Spleen (tissue), 11 donors: ENCODE measurements at regions not wholly inside any gene's neighbourhood (a gene's known extent, or its start where the extent isn't known, plus 50 kb on each side); places are given as distances from the start of the nearest gene placed in this dataset.

Experiments
- DNase-seq: peaks from one replicate; pipeline ENCODE4 v3.0.0-alpha.2; 2020
- H3K27ac ChIP-seq, 8 donors: fragments of 200-600 bp; sonication (generic) in 7 of 8; 1 replicate in 4 of 8; 2 replicates in 4 of 8; pipeline versions ENCODE4 v1.5.0 to v1.8.0; 2016 to 2021; ENCODE audit warnings: inconsistent platforms in 4 of 8, mild to moderate bottlenecking in 4 of 8, moderate library complexity in 1 of 8
- H3K27me3 ChIP-seq, 7 donors: fragments of 200-600 bp; sonication (generic) in 6 of 7; replicated peaks in 1 of 7; 1 replicate in 4 of 7; 2 replicates in 3 of 7; pipeline versions ENCODE4 v1.5.0 to v1.8.0; 2016 to 2021; ENCODE audit warnings: inconsistent platforms in 3 of 7, mild to moderate bottlenecking in 1 of 7
- H3K36me3 ChIP-seq, 6 donors: fragments of 200-600 bp; sonication (generic) in 5 of 6; 1 replicate in 4 of 6; 2 replicates in 2 of 6; pipeline versions ENCODE4 v1.5.0 to v1.8.0; 2016 to 2021; ENCODE audit warnings: inconsistent platforms in 2 of 6
- H3K4me1 ChIP-seq, 6 donors: fragments of 200-600 bp; sonication (generic) in 5 of 6; 1 replicate in 3 of 6; 2 replicates in 3 of 6; pipeline versions ENCODE4 v1.5.0 to v1.8.0; 2016 to 2021; ENCODE audit warnings: inconsistent platforms in 3 of 6
- H3K4me3 ChIP-seq, 8 donors: fragments of 200-600 bp; sonication (generic) in 7 of 8; 1 replicate in 4 of 8; 2 replicates in 4 of 8; pipeline versions ENCODE4 v1.5.0 to v1.8.0; 2016 to 2021; ENCODE audit warnings: inconsistent platforms in 4 of 8, mild to moderate bottlenecking in 4 of 8, moderate library complexity in 2 of 8
- H3K9me3 ChIP-seq, 8 donors: fragments of 200-600 bp; sonication (generic) in 7 of 8; 1 replicate in 4 of 8; 2 replicates in 4 of 8; pipeline versions ENCODE4 v1.5.0 to v1.8.0; 2016 to 2021; ENCODE audit warnings: inconsistent platforms in 4 of 8
- CTCF ChIP-seq, 11 experiments: fragments of 200-600 bp in 7 of 11; fragments of 450-650 bp in 4 of 11; sonication (generic) in 4 of 11; IDR thresholded peaks in 8 of 11; conservative IDR thresholded peaks in 3 of 11; 1 replicate in 7 of 11; 2 replicates in 4 of 11; pipeline versions ENCODE4 v1.4.0 to v1.8.0; 2016 to 2021; ENCODE audit warnings: antibody characterized with exemption in 11 of 11, inconsistent platforms in 4 of 11, mild to moderate bottlenecking in 1 of 11
- POLR2A ChIP-seq, 3 donors: fragments of 450-650 bp; IDR thresholded peaks; one replicate each; pipeline ENCODE4 v1.5.1; 2017; ENCODE audit warnings: antibody characterized with exemption in 3 of 3, mild to moderate bottlenecking in 1 of 3
- POLR2AphosphoS5 ChIP-seq, 3 donors: sonication (generic); formaldehyde crosslinking; IDR thresholded peaks; one replicate each; pipeline ENCODE4 v1.5.1; 2017; ENCODE audit warnings: antibody characterized with exemption in 3 of 3
- WGBS, 5 donors: extraction: QIAGEN DNeasy Blood & Tissue Kit in 3 of 5; methylation state at CpG; one replicate each; pipeline versions ENCODE4 v1.1.5 to v1.1.7; 2013 to 2018; 5-methylcytosine and 5-hydroxymethylcytosine counted together
- intact Hi-C: fragments of 100-400 bp; cut with DNase I; formaldehyde crosslinking; loops from one replicate; pipeline ENCODE4 v1.15.0; 2023; ENCODE audit warnings: low total_unique reads
- donor health status: healthy with polysubstance abuse.
- donor health status: DM: no; HTN: no; CAD: no; lungs with moderate emphysema.
- donor health status: DM: no; HTN: no; CAD: no.
- donor health status: Bipolar disorder and iron deficiency.
- donor health status: healthy.
- donor health status: DM: no; HTN: no; CAD: no.
- donor health status: DM: yes; HTN: yes; CAD: no.

GRCh38 chr6:165871571-165871970, 208.5 kb upstream of the PDE10A start:
- WGBS, 5 donors: 71 to 92% (median 81%) methylated on average over 3 of the region's 3 CpGs
- peaks cover 0 to 39% (median 26%) of the 10 kb centered on the region in 8 donors for H3K9me3 ChIP-seq
- TF ChIP-seq POLR2AphosphoS5 (IDR thresholded peaks at IDR 0.05): no peak
- no peak for TF ChIP-seq POLR2A (IDR thresholded peaks at IDR 0.05)
- no peak for TF ChIP-seq CTCF (IDR thresholded peaks at IDR 0.05 in 8 of 11, conservative IDR thresholded peaks at IDR 0.05 in 3 of 11)
- no peak for DNase-seq
- no peak overlapping the region for H3K4me3 ChIP-seq
- H3K27me3 ChIP-seq: peaks cover 0 to 13% (median 0%) of the 10 kb centered on the region in 7 donors
- no peaks in the 10 kb centered on the region for H3K36me3 ChIP-seq
- intact Hi-C loops: no loop called here
- no peaks in the 10 kb centered on the region for H3K4me1 ChIP-seq
- H3K27ac ChIP-seq: no peak overlapping the region

DNA sequence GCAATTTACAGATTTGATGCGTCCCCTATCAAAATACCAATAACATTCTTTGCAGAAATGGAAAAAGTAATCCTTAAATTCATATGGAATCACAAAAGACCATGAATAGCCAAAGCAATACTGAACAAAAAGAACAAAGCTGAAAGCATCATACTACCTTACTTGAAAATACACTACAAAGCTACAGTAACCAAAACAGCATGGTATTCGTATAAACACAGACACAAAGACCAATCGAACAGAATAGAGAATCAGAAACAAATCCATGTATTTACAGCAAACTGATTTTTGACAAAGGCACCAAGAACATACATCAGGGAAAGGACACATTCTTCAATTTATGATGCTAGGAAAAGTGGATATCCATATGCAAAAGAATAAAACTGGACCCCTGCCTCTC, 206.5 kb upstream of the PDE10A start:
- Histone ChIP-seq H3K9me3 (peaks cover 0 to 57% (median 43%) of the 10 kb centered on the region in 8 donors), H3K4me3 (no peak overlapping the region), H3K36me3 (no peaks in the 10 kb centered on the region), H3K27ac (no peak overlapping the region), H3K4me1 (no peaks in the 10 kb centered on the region), H3K27me3 (peaks cover 0 to 6% (median 0%) of the 10 kb centered on the region in 7 donors)
- DNase-seq: no peak
- no peak for TF ChIP-seq POLR2AphosphoS5 (IDR thresholded peaks at IDR 0.05)
- no peak for TF ChIP-seq POLR2A (IDR thresholded peaks at IDR 0.05)
- TF ChIP-seq CTCF (IDR thresholded peaks at IDR 0.05 in 8 of 11, conservative IDR thresholded peaks at IDR 0.05 in 3 of 11): no peak
- WGBS, 5 donors: 84 to 98% (median 90%) methylated on average over 3 of the region's 3 CpGs
- intact Hi-C loops: no loop called here

- TF ChIP-seq CTCF (IDR thresholded peaks at IDR 0.05 in 8 of 11, conservative IDR thresholded peaks at IDR 0.05 in 3 of 11): no peak
- no peak for TF ChIP-seq POLR2AphosphoS5 (IDR thresholded peaks at IDR 0.05)
- no peak for TF ChIP-seq POLR2A (IDR thresholded peaks at IDR 0.05)
- WGBS, 5 donors: 40 to 97% (median 85%) methylated on average over 1 of the region's 1 CpG
- intact Hi-C loops: no loop called here
Measured at GRCh38 chr6:165864925-165865324, 201.9 kb upstream of the PDE10A start.

GRCh38 chr6:165864218-165864617, 201.2 kb upstream of the PDE10A start:
- intact Hi-C loops: no loop called here
- H3K4me3 ChIP-seq: no peak overlapping the region
- no peak overlapping the region for H3K27ac ChIP-seq
- no peaks in the 10 kb centered on the region for H3K4me1 ChIP-seq
- TF ChIP-seq CTCF (IDR thresholded peaks at IDR 0.05 in 8 of 11, conservative IDR thresholded peaks at IDR 0.05 in 3 of 11): no peak
- no peak for TF ChIP-seq POLR2A (IDR thresholded peaks at IDR 0.05)
- no peak for TF ChIP-seq POLR2AphosphoS5 (IDR thresholded peaks at IDR 0.05)
- H3K36me3 ChIP-seq: no peaks in the 10 kb centered on the region
- DNase-seq: no peak
- H3K9me3 ChIP-seq: peaks cover 0 to 42% (median 28%) of the 10 kb centered on the region in 8 donors
- H3K27me3 ChIP-seq: peaks cover 0 to 24% (median 4%) of the 10 kb centered on the region in 7 donors

More at GRCh38 chr6:165864925-165865324, 201.9 kb upstream of the PDE10A start:
- Histone ChIP-seq H3K36me3 (no peaks in the 10 kb centered on the region), H3K27ac (no peak overlapping the region), H3K4me1 (no peaks in the 10 kb centered on the region), H3K4me3 (no peak overlapping the region), H3K9me3 (peaks cover 0 to 49% (median 35%) of the 10 kb centered on the region in 8 donors), H3K27me3 (peaks cover 0 to 23% (median 0%) of the 10 kb centered on the region in 7 donors)
- DNase-seq: no peak
